Trophoblast cell (in vitro differentiated cells and primary cell): ENCODE measurements at regions not wholly inside any gene's neighbourhood (a gene's known extent, or its start where the extent isn't known, plus 50 kb on each side); places are given as distances from the start of the nearest gene placed in this dataset.

Experiments used
- DNase-seq, 2 donors: peaks; one replicate each; pipeline ENCODE4 v3.0.0-alpha.2; 2016
- H2AFZ ChIP-seq: 2 replicates; pipeline ENCODE4 v1.6.1; 2013; ENCODE audit warnings: low read length, moderate library complexity, mild to moderate bottlenecking; ENCODE audit not compliant: insufficient read depth, poor library complexity
- H2AK5ac ChIP-seq: 2 replicates; pipeline ENCODE4 v1.6.1; 2013; ENCODE audit warnings: mild to moderate bottlenecking, low read length
- H2BK120ac ChIP-seq: 2 replicates; pipeline ENCODE4 v1.6.1; 2013; ENCODE audit warnings: low read length, mild to moderate bottlenecking, moderate library complexity; ENCODE audit not compliant: insufficient read depth, poor library complexity
- H2BK12ac ChIP-seq: 2 replicates; pipeline ENCODE4 v1.6.1; 2013; ENCODE audit warnings: mild to moderate bottlenecking, low read length, moderate library complexity
- H2BK5ac ChIP-seq: 2 replicates; pipeline ENCODE4 v1.6.1; 2013; ENCODE audit warnings: low read length, low read depth, moderate library complexity, mild to moderate bottlenecking; ENCODE audit not compliant: poor library complexity
- H3K14ac ChIP-seq: 2 replicates; pipeline ENCODE4 v1.6.1; 2013; ENCODE audit warnings: mild to moderate bottlenecking, low read length
- H3K18ac ChIP-seq: 2 replicates; pipeline ENCODE4 v1.6.1; 2013; ENCODE audit warnings: mild to moderate bottlenecking, low read length
- H3K23ac ChIP-seq: 2 replicates; pipeline ENCODE4 v1.6.1; 2013; ENCODE audit warnings: low read length
- H3K27ac ChIP-seq: 2 replicates; pipeline ENCODE4 v1.5.1; 2013; ENCODE audit warnings: low read depth, mild to moderate bottlenecking, inconsistent platforms, low read length, moderate library complexity
- H3K27me3 ChIP-seq: 2 replicates; pipeline ENCODE4 v1.6.1; 2013; ENCODE audit warnings: inconsistent platforms, mild to moderate bottlenecking, low read length, moderate library complexity; ENCODE audit not compliant: insufficient read depth
- H3K36me3 ChIP-seq, 2 experiments: 1 replicate in 1 of 2; 2 replicates in 1 of 2; pipeline ENCODE4 v1.6.1; 2013; ENCODE audit warnings: low read length in 2 of 2, mild to moderate bottlenecking in 2 of 2, moderate library complexity in 1 of 2; ENCODE audit not compliant: insufficient read depth in 2 of 2, control insufficient read depth in 1 of 2
- H3K4ac ChIP-seq: 2 replicates; pipeline ENCODE4 v1.6.1; 2013; ENCODE audit warnings: low read depth, mild to moderate bottlenecking, low read length, moderate library complexity
- H3K4me1 ChIP-seq, 2 experiments: 1 replicate in 1 of 2; 2 replicates in 1 of 2; pipeline ENCODE4 v1.6.1; 2013; ENCODE audit warnings: low read length in 2 of 2, mild to moderate bottlenecking in 2 of 2, moderate library complexity in 1 of 2; ENCODE audit not compliant: insufficient read depth in 2 of 2, control insufficient read depth in 1 of 2
- H3K4me2 ChIP-seq: 2 replicates; pipeline ENCODE4 v1.6.1; 2013; ENCODE audit warnings: inconsistent platforms, mild to moderate bottlenecking, low read length, moderate library complexity
- H3K4me3 ChIP-seq: 2 replicates; pipeline ENCODE4 v1.5.1; 2013; ENCODE audit warnings: mild to moderate bottlenecking, low read depth, low read length, inconsistent platforms
- H3K79me1 ChIP-seq: one replicate; pipeline ENCODE4 v1.6.1; 2013; ENCODE audit warnings: low read length
- H3K79me2 ChIP-seq: 2 replicates; pipeline ENCODE4 v1.6.1; 2013; ENCODE audit warnings: low read length, mild to moderate bottlenecking; ENCODE audit not compliant: control insufficient read depth, insufficient read depth, poor library complexity
- H3K9ac ChIP-seq: 2 replicates; pipeline ENCODE4 v1.6.1; 2013; ENCODE audit warnings: mild to moderate bottlenecking, low read length
- H3K9me3 ChIP-seq: 2 replicates; pipeline ENCODE4 v1.6.1; 2013; ENCODE audit warnings: low read depth, mild to moderate bottlenecking, control low read depth, inconsistent platforms, low read length; ENCODE audit not compliant: insufficient read depth
- H4K12ac ChIP-seq: 2 replicates; pipeline ENCODE4 v1.6.1; 2013; ENCODE audit warnings: low read depth, mild to moderate bottlenecking, low read length, moderate library complexity
- H4K8ac ChIP-seq: 2 replicates; pipeline ENCODE4 v1.6.1; 2013; ENCODE audit warnings: low read depth, mild to moderate bottlenecking, low read length, moderate library complexity
- H4K91ac ChIP-seq: one replicate; pipeline ENCODE4 v1.6.1; 2013; ENCODE audit warnings: low read depth, mild to moderate bottlenecking, low read length, moderate library complexity
- WGBS: extraction: QIAGEN DNeasy Blood & Tissue Kit; methylation state at CpG from one replicate; pipeline ENCODE4 v1.1.7; 2013; ENCODE audit warnings: missing lambda C conversion rate; ENCODE audit not compliant: insufficient read length, insufficient coverage; ENCODE audit errors: extremely low coverage; 5-methylcytosine and 5-hydroxymethylcytosine counted together

DNA sequence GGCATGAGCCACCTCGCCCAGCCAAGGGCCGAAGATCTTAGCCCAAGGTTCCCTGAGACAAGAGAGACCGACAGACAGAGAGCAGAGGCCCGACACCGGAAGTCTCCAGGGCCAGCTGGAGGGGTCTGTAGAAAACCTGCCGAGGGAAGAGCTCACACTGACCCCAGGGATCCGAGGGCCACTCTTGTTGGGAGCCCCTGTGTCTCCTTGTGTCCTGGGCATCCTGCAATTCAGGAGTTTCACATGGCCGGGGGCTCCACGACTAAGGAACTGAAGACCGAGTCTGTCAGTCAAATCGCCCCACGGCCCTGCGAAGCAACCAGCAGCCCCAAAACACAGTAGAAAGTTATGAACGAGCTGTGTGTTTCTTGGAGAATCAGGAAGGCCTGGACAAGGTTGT, 1482.0 kb downstream of the BRD1 start:
- Histone ChIP-seq H2AFZ (no peak overlapping the region), H2AK5ac (no peak overlapping the region), H4K8ac (no peak overlapping the region), H3K79me2 (no peaks in the 10 kb centered on the region), H3K4me2 (no peak overlapping the region), H3K27me3 (no peaks in the 10 kb centered on the region), H2BK12ac (no peak overlapping the region), H3K9me3 (peaks cover 2% of the 10 kb centered on the region), H3K18ac (no peak overlapping the region), H3K36me3 (no peaks in the 10 kb centered on the region), H3K4me3 (no peak overlapping the region), H3K4me1 (peaks cover 11 to 12% of the 10 kb centered on the region in 2 experiments), H4K12ac (no peak overlapping the region), H2BK120ac (no peak overlapping the region), H2BK5ac (no peak overlapping the region), H4K91ac (no peak overlapping the region), H3K14ac (no peak overlapping the region), H3K23ac (no peak overlapping the region), H3K4ac (no peak overlapping the region), H3K79me1 (peaks cover 2% of the 10 kb centered on the region), H3K27ac (no peak overlapping the region), H3K9ac (no peak overlapping the region)
- no peak for DNase-seq
- no CpG with 5 or more reads among the region's 14 CpGs for WGBS

DNA sequence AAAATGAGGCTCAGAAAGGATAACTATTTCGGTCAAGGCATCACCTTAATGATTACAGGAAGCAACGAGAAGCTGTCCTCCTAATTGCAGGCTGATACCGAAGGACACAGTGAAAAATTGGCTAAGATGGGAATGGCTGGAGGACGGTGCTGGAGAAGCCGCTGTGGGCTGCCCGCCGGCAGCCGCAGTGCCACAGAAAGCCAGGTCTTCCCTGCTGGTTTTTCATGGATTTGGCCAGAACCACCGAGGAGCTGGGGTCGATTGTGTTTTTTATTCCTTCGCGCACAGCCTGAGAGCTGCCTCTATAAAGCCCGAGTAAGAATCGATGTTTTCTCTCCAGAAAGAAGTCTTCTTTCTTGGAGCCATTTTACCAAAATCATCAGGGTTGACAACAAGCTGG, 1484.2 kb downstream of the BRD1 start:
- no peaks in the 10 kb centered on the region for H3K36me3 ChIP-seq
- H4K12ac ChIP-seq, result no peak overlapping the region
- no peak overlapping the region for H3K18ac ChIP-seq
- H4K8ac ChIP-seq, result no peak overlapping the region
- no peak for DNase-seq
- H2BK12ac ChIP-seq, result no peak overlapping the region
- H3K79me1 ChIP-seq, result peaks cover 2% of the 10 kb centered on the region
- H3K14ac ChIP-seq, result no peak overlapping the region
- H3K27me3 ChIP-seq, result no peaks in the 10 kb centered on the region
- H2BK5ac ChIP-seq, result no peak overlapping the region
- H2BK120ac ChIP-seq, result no peak overlapping the region
- H3K9ac ChIP-seq, result no peak overlapping the region
- no peak overlapping the region for H3K4me2 ChIP-seq
- no peak overlapping the region for H2AFZ ChIP-seq
- H2AK5ac ChIP-seq, result no peak overlapping the region
- H3K23ac ChIP-seq, result no peak overlapping the region
- H3K4me3 ChIP-seq, result no peak overlapping the region
- no peak overlapping the region for H4K91ac ChIP-seq
- H3K27ac ChIP-seq, result no peak overlapping the region
- H3K9me3 ChIP-seq, result peaks cover 2% of the 10 kb centered on the region
- peaks cover 11 to 12% of the 10 kb centered on the region in 2 experiments for H3K4me1 ChIP-seq
- H3K79me2 ChIP-seq, result no peaks in the 10 kb centered on the region
- H3K4ac ChIP-seq, result no peak overlapping the region
- no CpG with 5 or more reads among the region's 14 CpGs for WGBS

DNA sequence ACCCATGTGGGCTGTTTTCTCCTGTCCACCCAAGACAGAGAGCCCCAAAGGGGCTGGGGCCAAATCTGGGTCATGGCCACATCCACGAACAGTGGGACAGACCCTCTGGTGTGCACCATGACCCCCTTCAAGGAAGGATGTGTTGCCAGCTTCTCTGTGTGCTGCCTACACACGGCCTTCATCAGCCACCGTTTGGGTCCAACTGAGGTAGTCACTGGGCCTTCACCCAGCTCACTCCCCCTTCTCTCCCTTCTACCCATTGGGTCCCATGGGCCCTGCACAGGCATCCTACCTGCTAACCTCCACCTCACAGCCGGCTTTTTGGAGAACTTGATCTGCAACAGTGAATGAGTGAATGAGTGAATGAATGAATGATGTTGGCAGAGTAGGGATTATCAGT, 1484.9 kb downstream of the BRD1 start:
- no peak overlapping the region for H3K18ac ChIP-seq
- peaks cover 11 to 12% of the 10 kb centered on the region in 2 experiments for H3K4me1 ChIP-seq
- no peak overlapping the region for H3K4me3 ChIP-seq
- H3K79me2 ChIP-seq, result no peaks in the 10 kb centered on the region
- H4K12ac ChIP-seq, result no peak overlapping the region
- H3K79me1 ChIP-seq, result peaks cover 2% of the 10 kb centered on the region
- no peak overlapping the region for H2BK120ac ChIP-seq
- no peak overlapping the region for H4K91ac ChIP-seq
- no peaks in the 10 kb centered on the region for H3K36me3 ChIP-seq
- peaks cover 3% of the 10 kb centered on the region for H3K9me3 ChIP-seq
- H2BK5ac ChIP-seq, result no peak overlapping the region
- H3K9ac ChIP-seq, result no peak overlapping the region
- no peak overlapping the region for H2BK12ac ChIP-seq
- no peak overlapping the region for H3K27ac ChIP-seq
- H4K8ac ChIP-seq, result no peak overlapping the region
- no CpG with 5 or more reads among the region's 4 CpGs for WGBS
- H3K27me3 ChIP-seq, result no peaks in the 10 kb centered on the region
- H3K4me2 ChIP-seq, result no peak overlapping the region
- no peak for DNase-seq
- no peak overlapping the region for H2AK5ac ChIP-seq
- H3K4ac ChIP-seq, result no peak overlapping the region
- no peak overlapping the region for H2AFZ ChIP-seq
- no peak overlapping the region for H3K14ac ChIP-seq
- no peak overlapping the region for H3K23ac ChIP-seq

DNA sequence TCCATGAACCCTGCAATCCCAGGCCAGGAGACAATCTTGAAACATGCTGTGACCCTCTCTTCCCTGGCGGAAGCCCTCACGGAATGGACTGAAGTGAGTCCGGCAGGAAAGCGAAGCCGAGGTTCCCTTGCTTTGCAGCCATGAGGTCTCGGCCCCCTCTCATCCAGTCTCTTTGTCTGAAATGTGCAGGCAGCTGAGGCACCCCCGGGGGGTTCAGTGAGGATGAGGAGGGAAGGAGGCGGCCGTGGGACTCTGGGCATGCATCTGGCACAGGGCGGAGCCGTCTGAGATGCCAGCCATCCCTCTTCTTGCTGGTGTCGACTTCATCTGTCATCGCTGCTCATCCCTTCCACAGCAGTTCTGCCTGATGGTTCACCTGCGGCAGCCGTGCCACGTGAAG, 1485.7 kb downstream of the BRD1 start:
- Histone ChIP-seq H3K4me2 (no peak overlapping the region), H3K9ac (no peak overlapping the region), H2BK12ac (no peak overlapping the region), H3K4me3 (no peak overlapping the region), H3K27ac (no peak overlapping the region), H3K14ac (no peak overlapping the region), H4K8ac (no peak overlapping the region), H4K12ac (no peak overlapping the region), H3K4me1 (peaks cover 11 to 12% of the 10 kb centered on the region in 2 experiments), H2BK120ac (no peak overlapping the region), H2BK5ac (no peak overlapping the region), H3K79me1 (peaks cover 2% of the 10 kb centered on the region), H3K27me3 (no peaks in the 10 kb centered on the region), H3K36me3 (no peaks in the 10 kb centered on the region), H2AK5ac (no peak overlapping the region), H3K79me2 (no peaks in the 10 kb centered on the region), H3K4ac (no peak overlapping the region), H2AFZ (no peak overlapping the region), H3K23ac (no peak overlapping the region), H3K18ac (no peak overlapping the region), H4K91ac (no peak overlapping the region), H3K9me3 (peaks cover 4% of the 10 kb centered on the region)
- DNase-seq, result no peak
- no CpG with 5 or more reads among the region's 16 CpGs for WGBS
